GM04503 (cell line): ENCODE measurements at regions not wholly inside any gene's neighbourhood (a gene's known extent, or its start where the extent isn't known, plus 50 kb on each side); places are given as distances from the start of the nearest gene placed in this dataset.
"Not testable (repeated sequence)": the region's sequence is repeated elsewhere in the genome, so short reads cannot be mapped to it uniquely, and the experiment has no call there.

ENCODE experiments used
- DNase-seq: peaks from one replicate; pipeline ENCODE4 v3.0.0-alpha.2; 2012; ENCODE audit warnings: low read depth

DNA sequence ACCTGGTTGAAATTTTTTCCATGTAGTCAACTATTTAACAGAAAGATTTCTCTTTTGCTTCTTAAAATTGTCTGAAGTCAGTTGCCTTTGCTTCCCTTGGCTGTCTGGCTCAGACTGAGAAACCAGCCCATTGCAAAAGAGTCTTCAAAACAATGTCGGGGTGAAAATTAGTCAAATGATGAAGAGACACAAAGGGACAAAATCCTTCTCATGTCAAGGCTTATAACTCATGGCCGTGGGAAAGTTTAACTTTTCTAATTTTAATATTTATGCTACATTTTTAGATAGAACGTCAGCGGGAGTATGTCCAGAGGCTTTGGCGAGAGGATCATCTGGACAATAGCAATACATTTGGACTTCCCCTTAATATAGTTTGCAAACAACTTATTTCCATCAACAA is 127.2 kb downstream of the CD164 start:
- DNase-seq = no peak

DNA sequence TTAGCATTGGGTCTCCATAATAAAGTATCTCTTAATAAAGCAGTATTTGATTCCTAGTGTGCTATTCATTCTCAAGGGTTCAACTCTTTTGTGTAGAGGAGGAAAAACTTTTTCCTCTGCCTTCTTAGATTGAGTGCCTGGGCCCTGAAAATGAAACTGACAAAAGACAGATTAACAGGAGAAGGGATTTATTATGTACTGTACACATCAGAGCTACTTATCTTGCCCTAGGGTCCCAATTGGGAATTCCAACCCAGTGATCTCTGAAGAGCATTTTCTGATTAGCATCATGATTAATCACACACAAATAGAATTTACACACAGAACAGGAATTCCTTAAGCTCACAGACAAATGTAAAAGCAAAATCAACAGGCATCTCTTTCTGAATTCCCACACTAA is 128.9 kb downstream of the CD164 start:
- no peak for DNase-seq

- DNase-seq = no peak
Measured at GRCh38 chr6:109252261-109253041, 129.8 kb downstream of the CD164 start.

- DNase-seq = no peak
Measured at GRCh38 chr6:109251839-109252238, 130.4 kb downstream of the CD164 start.

DNA sequence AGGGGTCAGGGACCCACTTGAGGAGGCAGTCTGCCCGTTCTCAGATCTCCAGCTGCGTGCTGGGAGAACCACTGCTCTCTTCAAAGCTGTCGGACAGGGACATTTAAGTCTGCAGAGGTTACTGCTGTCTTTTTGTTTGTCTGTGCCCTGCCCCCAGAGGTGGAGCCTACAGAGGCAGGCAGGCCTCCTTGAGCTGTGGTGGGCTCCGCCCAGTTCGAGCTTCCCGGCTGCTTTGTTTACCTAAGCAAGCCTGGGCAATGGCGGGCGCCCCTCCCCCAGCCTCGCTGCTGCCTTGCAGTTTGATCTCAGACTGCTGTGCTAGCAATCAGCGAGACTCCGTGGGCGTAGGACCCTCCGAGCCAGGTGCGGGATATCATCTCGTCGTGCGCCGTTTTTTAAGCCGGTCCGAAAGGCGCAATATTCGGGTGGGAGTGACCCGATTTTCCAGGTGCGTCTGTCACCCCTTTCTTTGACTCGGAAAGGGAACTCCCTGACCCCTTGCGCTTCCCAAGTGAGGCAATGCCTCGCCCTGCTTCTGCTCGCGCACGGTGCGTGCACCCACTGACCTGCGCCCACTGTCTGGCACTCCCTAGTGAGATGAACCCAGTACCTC is 131.6 kb downstream of the CD164 start:
- not testable (repeated sequence) for DNase-seq

DNA sequence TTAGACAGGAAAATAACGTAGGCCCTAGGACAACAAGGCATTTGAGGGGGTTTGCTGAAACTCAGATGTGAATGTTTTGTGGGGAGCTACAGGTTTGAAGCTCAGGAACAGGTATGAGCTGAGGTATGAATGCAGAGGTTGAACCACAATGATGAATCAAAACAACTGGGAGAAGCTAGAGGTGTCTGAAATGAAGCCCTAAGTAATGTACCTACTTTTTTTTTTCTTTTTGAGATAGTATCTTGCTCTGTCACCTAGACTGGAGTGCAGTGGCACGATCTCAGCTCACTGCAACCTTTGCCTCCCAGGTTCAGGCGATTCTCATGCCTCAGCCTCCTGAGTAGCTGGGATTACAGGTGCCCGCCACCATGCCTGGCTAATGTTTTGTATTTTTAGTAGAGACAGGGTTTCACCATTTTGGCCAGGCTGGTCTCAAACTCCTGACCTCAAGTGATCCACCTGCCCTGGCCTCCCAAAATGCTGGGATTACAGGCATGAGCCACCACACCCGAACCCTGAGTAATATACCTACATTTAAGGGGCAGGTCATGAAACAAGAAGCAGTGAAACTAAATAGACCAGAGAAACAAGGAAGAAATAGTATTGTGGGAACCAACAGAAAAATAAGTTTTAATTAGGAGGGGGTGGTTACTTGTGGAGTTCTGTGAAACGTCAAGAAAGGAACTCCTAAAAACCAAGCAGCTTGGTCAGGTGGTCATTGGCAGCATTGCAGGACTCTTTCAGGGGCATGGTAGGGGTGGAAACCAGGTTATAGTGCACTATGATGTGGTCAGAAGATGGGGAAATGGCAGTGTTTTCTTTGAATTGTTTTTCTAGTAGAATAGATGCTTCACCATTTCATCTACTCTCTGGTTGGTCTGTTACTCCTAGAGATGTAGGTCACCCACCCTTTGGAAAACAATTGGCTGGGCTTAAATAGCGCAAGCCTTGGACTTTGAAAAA is 138.1 kb downstream of the CD164 start:
- DNase-seq = no peak

DNA sequence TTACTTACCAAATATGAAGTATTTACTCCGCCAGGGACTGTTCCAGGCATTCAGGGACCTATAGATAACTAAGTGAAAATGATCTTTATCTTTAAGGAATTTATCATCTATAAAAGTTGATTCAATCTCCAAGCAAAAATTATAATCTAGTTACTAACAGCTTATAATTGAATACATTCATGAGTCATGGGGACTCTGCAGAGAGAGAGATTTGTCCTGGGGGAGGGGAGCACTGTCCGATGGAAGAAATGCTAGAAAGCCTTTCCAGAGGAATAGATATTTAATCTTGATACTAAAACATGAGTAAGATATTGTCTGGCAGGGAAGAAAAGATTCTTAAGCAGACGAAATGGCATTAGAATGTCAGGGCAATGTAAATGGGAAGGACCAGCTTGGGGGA is 139.3 kb downstream of the CD164 start:
- DNase-seq = no peak

- DNase-seq = no peak
Measured at GRCh38 chr6:109242029-109242428, 140.2 kb downstream of the CD164 start.

DNA sequence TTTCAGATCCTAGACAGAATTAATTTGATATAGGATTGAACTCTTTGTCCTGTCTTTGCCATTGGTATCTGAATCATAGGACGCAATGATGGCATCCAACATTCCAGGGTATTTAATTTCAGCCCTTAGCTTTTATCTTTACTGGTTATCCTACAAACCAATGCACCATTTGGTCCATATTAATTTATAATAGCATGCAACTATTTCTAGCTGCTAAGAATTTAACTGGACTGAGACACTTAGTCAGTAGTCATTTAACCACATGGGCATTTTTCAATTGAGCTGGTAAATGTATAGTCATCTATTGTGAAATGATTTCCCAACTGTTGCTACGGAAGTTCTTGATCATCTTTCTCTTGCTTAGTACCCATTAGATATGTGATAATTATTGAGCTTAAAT is 141.1 kb downstream of the CD164 start:
- DNase-seq = peak; percentile 36

DNA sequence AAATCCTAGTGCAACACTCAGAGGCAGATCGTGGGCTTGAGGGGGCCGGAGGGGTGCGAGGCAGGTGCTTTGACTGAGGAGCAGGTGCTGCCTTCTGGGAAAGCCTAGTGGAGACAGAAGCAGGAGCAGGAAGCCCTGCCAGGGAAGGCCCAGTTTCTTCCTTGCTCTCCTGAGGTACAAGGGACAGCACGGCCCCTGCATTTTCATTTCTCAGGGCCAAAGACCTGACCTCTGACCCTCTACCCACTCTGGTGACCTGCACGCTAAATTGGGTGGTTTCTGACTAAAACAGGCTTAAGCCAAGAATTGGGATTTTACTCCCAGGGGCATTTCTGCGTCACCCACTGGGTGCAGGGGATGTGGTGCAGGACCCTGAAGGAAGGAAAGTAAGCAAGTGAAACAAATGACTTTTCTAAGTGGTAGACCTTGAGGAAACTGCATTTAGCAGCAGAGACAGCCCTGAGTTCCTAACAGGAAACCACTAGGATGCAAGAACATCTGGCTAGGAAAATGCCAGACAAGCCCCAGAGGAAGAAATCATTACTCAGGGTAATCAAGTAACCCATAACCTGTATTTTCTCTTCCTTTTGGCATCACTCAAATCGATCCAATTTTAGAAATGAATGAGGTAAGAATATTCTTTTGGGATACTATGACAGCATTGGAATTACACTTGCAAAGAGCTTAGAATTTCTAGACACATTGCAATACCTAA is 141.7 kb downstream of the CD164 start:
- no peak for DNase-seq

GRCh38 chr6:109239651-109240321 is 142.5 kb downstream of the CD164 start:
- DNase-seq = no peak

- DNase-seq = no peak
Measured at GRCh38 chr6:109239160-109239559, 143.1 kb downstream of the CD164 start.

GRCh38 chr6:109238396-109238795 is 143.1 kb downstream of the CEP57L1 start:
- DNase-seq = no peak

- DNase-seq = no peak
Measured at GRCh38 chr6:109237986-109238329, 142.7 kb downstream of the CEP57L1 start.

DNA sequence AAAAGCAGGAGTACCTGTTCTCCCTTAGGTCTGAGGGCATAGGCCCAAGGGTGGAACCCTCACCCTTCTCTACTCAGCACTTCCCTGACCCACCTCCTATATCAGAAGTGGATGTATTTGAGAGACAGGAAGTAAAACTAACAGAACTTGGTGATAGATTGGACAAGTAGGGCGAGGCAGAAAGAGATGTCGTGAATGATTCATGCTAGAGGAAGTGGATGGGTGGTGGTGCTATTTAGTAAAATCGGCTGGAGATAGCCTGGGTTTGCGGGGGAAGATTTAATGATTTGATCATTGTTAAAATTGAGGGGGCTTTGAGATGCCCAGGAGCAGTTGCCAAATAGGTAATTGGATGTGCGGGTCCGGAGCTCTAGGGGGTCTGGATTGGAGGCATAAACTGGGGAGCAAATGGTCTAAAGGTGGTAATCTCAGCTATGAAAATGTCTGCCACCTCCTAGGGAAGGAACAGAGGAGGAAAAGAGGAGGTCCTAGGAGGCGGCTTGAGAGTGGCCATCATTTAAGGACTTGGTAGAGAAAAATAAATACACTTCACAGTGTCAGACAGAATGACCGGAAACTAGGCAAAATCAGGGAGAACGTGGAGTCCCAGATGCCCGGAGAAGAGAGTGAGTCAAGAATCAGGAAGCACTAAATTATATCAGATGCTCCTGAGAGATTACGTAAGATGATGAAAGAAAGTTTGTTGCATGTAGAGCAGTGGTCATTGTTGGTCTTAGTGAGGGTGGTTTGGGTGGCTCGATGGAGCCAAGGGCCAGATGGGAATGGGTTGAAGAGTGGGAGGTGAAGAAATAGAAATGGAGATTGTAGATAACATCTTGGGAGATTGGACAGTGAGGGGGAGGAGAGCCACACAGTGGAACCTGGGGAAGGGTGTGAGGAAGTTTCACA is 142.0 kb downstream of the CEP57L1 start:
- no peak for DNase-seq

- DNase-seq = no peak
Measured at GRCh38 chr6:109236115-109237076, 141.1 kb downstream of the CEP57L1 start.

DNA sequence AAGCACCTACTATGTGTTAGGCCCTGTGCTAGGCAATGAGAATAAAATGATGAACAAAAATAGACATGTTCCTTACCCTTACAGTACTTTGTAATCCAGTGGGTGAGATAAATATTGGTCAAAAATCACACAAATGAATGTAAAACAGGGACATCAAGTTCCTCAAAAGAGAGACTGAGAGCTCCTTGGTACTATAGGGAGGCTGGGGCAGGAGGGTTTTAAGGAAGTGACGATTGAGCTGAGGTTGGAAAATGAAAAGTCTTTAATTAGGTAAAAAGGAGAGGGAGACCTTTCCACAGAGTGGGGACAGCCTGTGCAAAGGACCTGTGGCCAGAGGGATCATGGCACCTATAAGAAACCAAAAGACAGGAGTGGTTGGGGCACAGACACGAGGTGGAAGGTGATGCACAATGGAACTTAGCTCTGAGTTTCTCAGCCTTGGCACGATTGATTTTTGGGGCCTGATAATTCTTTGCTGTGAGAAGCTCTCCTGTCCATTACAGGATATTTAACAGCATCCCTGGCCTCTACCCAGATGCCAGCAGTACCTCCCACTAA is 140.3 kb downstream of the CEP57L1 start:
- no peak for DNase-seq

DNA sequence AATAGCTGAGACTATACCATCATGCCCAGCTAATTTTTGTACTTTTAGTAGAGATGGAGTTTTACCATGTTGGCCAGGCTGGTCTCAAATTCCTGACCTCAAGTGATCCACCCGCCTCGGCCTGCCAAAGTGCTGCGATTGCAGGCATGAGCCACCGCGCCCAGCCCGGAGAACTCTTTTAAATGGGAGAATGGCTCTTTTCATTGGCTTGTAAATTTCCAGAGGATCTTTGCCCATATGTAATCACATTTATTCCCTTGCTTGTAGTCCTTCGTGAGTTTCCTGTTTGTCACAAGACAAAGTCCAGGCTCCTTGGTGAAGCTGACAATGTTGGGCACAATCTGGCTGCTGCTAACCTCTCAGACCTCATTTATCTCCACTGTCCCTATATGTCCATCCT is 135.1 kb downstream of the CEP57L1 start:
- DNase-seq = no peak

DNA sequence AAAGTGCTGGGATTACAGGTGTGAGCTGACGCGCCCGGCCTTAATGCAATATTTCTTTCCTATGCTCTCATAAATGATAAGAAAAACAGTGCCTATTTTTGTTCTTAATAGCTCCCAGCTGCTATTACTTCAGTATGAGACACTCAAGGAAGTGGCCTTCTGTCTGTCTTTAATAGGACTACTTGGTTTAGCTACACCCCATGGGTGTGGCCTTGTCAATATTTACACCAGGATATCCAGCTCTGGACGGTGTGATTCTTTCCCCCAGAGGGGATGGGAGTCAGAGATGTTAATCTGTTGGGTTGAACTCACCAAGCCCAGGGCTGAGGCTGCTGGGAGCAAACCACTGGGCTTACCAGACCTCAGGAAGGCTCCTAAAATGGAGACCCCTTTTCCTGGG is 134.2 kb downstream of the CEP57L1 start:
- no peak for DNase-seq
